ENCODE measurements at regions not wholly inside any gene's neighbourhood (a gene's known extent, or its start where the extent isn't known, plus 50 kb on each side); places are given as distances from the start of the nearest gene placed in this dataset.

- Mint-ChIP-seq H3K4me1 (no peaks in the 10 kb centered on the region), H3K4me3 (no peak overlapping the region), H3K27me3 (no peaks in the 10 kb centered on the region), H3K36me3 (peaks cover 0 to 4% (median 0%) of the 10 kb centered on the region in 3 donors), H3K9me3 (peaks cover 0 to 14% (median 7%) of the 10 kb centered on the region in 5 donors), H3K27ac (no peak overlapping the region)
- H3K27me3 ChIP-seq (ENCODE audit: insufficient read depth, low read length, poor library complexity, severe bottlenecking), result no peaks in the 10 kb centered on the region
- no peak for DNase-seq
- H3K4me1 ChIP-seq (ENCODE audit: insufficient read depth, low read length), result no peaks in the 10 kb centered on the region
- no peak overlapping the region for H3K27ac ChIP-seq (ENCODE audit: low read depth, low read length)
- POLR2A ChIA-PET, result no interaction called here
- H3K36me3 ChIP-seq (ENCODE audit: insufficient read depth, low read length), result no peaks in the 10 kb centered on the region
- no peaks in the 10 kb centered on the region for H3K9me3 ChIP-seq (ENCODE audit: low read length)
- no peak overlapping the region for H3K4me3 ChIP-seq (ENCODE audit: low read length)
- CTCF ChIA-PET, result no interaction called here
These were observed 700.5 kb upstream of the CHAC2 start for GRCh38 chr2:53067056-53067455.

- peaks cover 5 to 17% (median 7%) of the 10 kb centered on the region in 5 donors for H3K9me3 Mint-ChIP-seq
- H3K4me1 Mint-ChIP-seq, result no peaks in the 10 kb centered on the region
- Histone ChIP-seq H3K9me3 (ENCODE audit: low read length) (no peaks in the 10 kb centered on the region), H3K27me3 (ENCODE audit: insufficient read depth, low read length, poor library complexity, severe bottlenecking) (no peaks in the 10 kb centered on the region), H3K4me1 (ENCODE audit: insufficient read depth, low read length) (no peaks in the 10 kb centered on the region), H3K36me3 (ENCODE audit: insufficient read depth, low read length) (no peaks in the 10 kb centered on the region), H3K27ac (ENCODE audit: low read depth, low read length) (no peak overlapping the region), H3K4me3 (ENCODE audit: low read length) (no peak overlapping the region)
- no peak overlapping the region for H3K27ac Mint-ChIP-seq
- no peak overlapping the region for H3K4me3 Mint-ChIP-seq
- ChIA-PET POLR2A (no interaction called here), CTCF (no interaction called here)
- H3K27me3 Mint-ChIP-seq, result no peaks in the 10 kb centered on the region
- peaks cover 0 to 4% (median 0%) of the 10 kb centered on the region in 3 donors for H3K36me3 Mint-ChIP-seq
- no peak for DNase-seq
These were observed 703.5 kb upstream of the CHAC2 start for GRCh38 chr2:53064154-53064553.

GRCh38 chr2:53058526-53058925, 709.1 kb upstream of the CHAC2 start:
- Mint-ChIP-seq H3K36me3 (peaks cover 0 to 4% (median 0%) of the 10 kb centered on the region in 3 donors), H3K4me1 (no peaks in the 10 kb centered on the region), H3K27me3 (no peaks in the 10 kb centered on the region), H3K4me3 (no peak overlapping the region), H3K9me3 (peaks cover 5 to 12% (median 8%) of the 10 kb centered on the region in 5 donors), H3K27ac (no peak overlapping the region)
- H3K36me3 ChIP-seq (ENCODE audit: insufficient read depth, low read length), result no peaks in the 10 kb centered on the region
- ChIA-PET CTCF (no interaction called here), POLR2A (no interaction called here)
- H3K9me3 ChIP-seq (ENCODE audit: low read length), result no peaks in the 10 kb centered on the region
- H3K4me1 ChIP-seq (ENCODE audit: insufficient read depth, low read length), result no peaks in the 10 kb centered on the region
- H3K4me3 ChIP-seq (ENCODE audit: low read length), result no peak overlapping the region
- no peak for DNase-seq
- no peaks in the 10 kb centered on the region for H3K27me3 ChIP-seq (ENCODE audit: insufficient read depth, low read length, poor library complexity, severe bottlenecking)
- H3K27ac ChIP-seq (ENCODE audit: low read depth, low read length), result no peak overlapping the region

GRCh38 chr2:53053937-53054336, 713.7 kb upstream of the CHAC2 start:
- CTCF ChIA-PET, result no interaction called here
- Mint-ChIP-seq H3K9me3 (peaks cover 0 to 14% (median 3%) of the 10 kb centered on the region in 5 donors), H3K27ac (no peak overlapping the region), H3K4me3 (no peak overlapping the region), H3K27me3 (no peaks in the 10 kb centered on the region), H3K36me3 (no peaks in the 10 kb centered on the region), H3K4me1 (no peaks in the 10 kb centered on the region)
- Histone ChIP-seq H3K9me3 (ENCODE audit: low read length) (no peaks in the 10 kb centered on the region), H3K4me1 (ENCODE audit: insufficient read depth, low read length) (no peaks in the 10 kb centered on the region), H3K4me3 (ENCODE audit: low read length) (no peak overlapping the region), H3K36me3 (ENCODE audit: insufficient read depth, low read length) (no peaks in the 10 kb centered on the region), H3K27me3 (ENCODE audit: insufficient read depth, low read length, poor library complexity, severe bottlenecking) (no peaks in the 10 kb centered on the region), H3K27ac (ENCODE audit: low read depth, low read length) (no peak overlapping the region)
- POLR2A ChIA-PET, result no interaction called here
- no peak for DNase-seq

- no peaks in the 10 kb centered on the region for H3K4me1 ChIP-seq (ENCODE audit: insufficient read depth, low read length)
- Mint-ChIP-seq H3K4me3 (no peak overlapping the region), H3K36me3 (peaks cover 0 to 5% (median 0%) of the 10 kb centered on the region in 3 donors), H3K9me3 (peaks cover 0 to 14% (median 7%) of the 10 kb centered on the region in 5 donors), H3K27ac (no peak overlapping the region), H3K27me3 (no peaks in the 10 kb centered on the region), H3K4me1 (no peaks in the 10 kb centered on the region)
- H3K4me3 ChIP-seq (ENCODE audit: low read length), result no peak overlapping the region
- no peaks in the 10 kb centered on the region for H3K36me3 ChIP-seq (ENCODE audit: insufficient read depth, low read length)
- H3K27me3 ChIP-seq (ENCODE audit: insufficient read depth, low read length, poor library complexity, severe bottlenecking), result no peaks in the 10 kb centered on the region
- H3K27ac ChIP-seq (ENCODE audit: low read depth, low read length), result no peak overlapping the region
- no peaks in the 10 kb centered on the region for H3K9me3 ChIP-seq (ENCODE audit: low read length)
- no peak for DNase-seq
- ChIA-PET CTCF (no interaction called here), POLR2A (no interaction called here)
These were observed 716.4 kb upstream of the CHAC2 start for GRCh38 chr2:53051157-53051556.

- no peak overlapping the region for H3K4me3 Mint-ChIP-seq
- no peaks in the 10 kb centered on the region for H3K27me3 Mint-ChIP-seq
These were observed 726.9 kb upstream of the CHAC2 start for GRCh38 chr2:53040536-53041229.

GRCh38 chr2:53036196-53036595, 731.4 kb upstream of the CHAC2 start:
- Mint-ChIP-seq H3K36me3 (peaks cover 0 to 2% (median 0%) of the 10 kb centered on the region in 3 donors), H3K4me3 (no peak overlapping the region), H3K27me3 (no peaks in the 10 kb centered on the region), H3K9me3 (peaks cover 0 to 10% (median 0%) of the 10 kb centered on the region in 5 donors), H3K27ac (no peak overlapping the region), H3K4me1 (no peaks in the 10 kb centered on the region)
- Histone ChIP-seq H3K36me3 (ENCODE audit: insufficient read depth, low read length) (no peaks in the 10 kb centered on the region), H3K27ac (ENCODE audit: low read depth, low read length) (no peak overlapping the region), H3K9me3 (ENCODE audit: low read length) (no peaks in the 10 kb centered on the region), H3K27me3 (ENCODE audit: insufficient read depth, low read length, poor library complexity, severe bottlenecking) (no peaks in the 10 kb centered on the region), H3K4me3 (ENCODE audit: low read length) (no peak overlapping the region), H3K4me1 (ENCODE audit: insufficient read depth, low read length) (no peaks in the 10 kb centered on the region)
- no peak for DNase-seq
- ChIA-PET CTCF (no interaction called here), POLR2A (no interaction called here)

More at GRCh38 chr2:53040536-53041229, 726.9 kb upstream of the CHAC2 start:
- ChIA-PET POLR2A (no interaction called here), CTCF (interaction anchor here (0.8 kb wide), 1 partner anchor 36 kb away, joined by 3 read pairs; no protein-coding TSS in a partner anchor)
- H3K27me3 ChIP-seq (ENCODE audit: insufficient read depth, low read length, poor library complexity, severe bottlenecking), result no peaks in the 10 kb centered on the region
- Mint-ChIP-seq H3K4me1 (no peaks in the 10 kb centered on the region), H3K36me3 (peaks cover 0 to 2% (median 0%) of the 10 kb centered on the region in 3 donors), H3K27ac (no peak overlapping the region), H3K9me3 (peaks cover 0 to 11% (median 4%) of the 10 kb centered on the region in 5 donors)
- no peak overlapping the region for H3K4me3 ChIP-seq (ENCODE audit: low read length)
- H3K36me3 ChIP-seq (ENCODE audit: insufficient read depth, low read length), result no peaks in the 10 kb centered on the region
- H3K9me3 ChIP-seq (ENCODE audit: low read length), result no peaks in the 10 kb centered on the region
- no peak overlapping the region for H3K27ac ChIP-seq (ENCODE audit: low read depth, low read length)
- DNase-seq, result no peak
- no peaks in the 10 kb centered on the region for H3K4me1 ChIP-seq (ENCODE audit: insufficient read depth, low read length)

- H3K36me3 Mint-ChIP-seq, result peaks cover 0 to 2% (median 0%) of the 10 kb centered on the region in 3 donors
- H3K9me3 ChIP-seq (ENCODE audit: low read length), result no peaks in the 10 kb centered on the region
- no peaks in the 10 kb centered on the region for H3K36me3 ChIP-seq (ENCODE audit: insufficient read depth, low read length)
- no peaks in the 10 kb centered on the region for H3K27me3 Mint-ChIP-seq
- CTCF ChIA-PET, result no interaction called here
- no peaks in the 10 kb centered on the region for H3K27me3 ChIP-seq (ENCODE audit: insufficient read depth, low read length, poor library complexity, severe bottlenecking)
- no peak overlapping the region for H3K27ac ChIP-seq (ENCODE audit: low read depth, low read length)
- H3K9me3 Mint-ChIP-seq, result peaks cover 0 to 10% (median 0%) of the 10 kb centered on the region in 5 donors
- POLR2A ChIA-PET, result no interaction called here
- H3K4me1 Mint-ChIP-seq, result no peaks in the 10 kb centered on the region
- H3K4me3 Mint-ChIP-seq, result no peak overlapping the region
- H3K4me1 ChIP-seq (ENCODE audit: insufficient read depth, low read length), result no peaks in the 10 kb centered on the region
- no peak for DNase-seq
- H3K4me3 ChIP-seq (ENCODE audit: low read length), result no peak overlapping the region
- H3K27ac Mint-ChIP-seq, result no peak overlapping the region
These were observed 732.5 kb upstream of the CHAC2 start for GRCh38 chr2:53035153-53035552.

Data from CD8-positive, alpha-beta memory T cell (primary cell).